ENCODE measurements at regions not wholly inside any gene's neighbourhood (a gene's known extent, or its start where the extent isn't known, plus 50 kb on each side); places are given as distances from the start of the nearest gene placed in this dataset.

GRCh38 chr10:18759575-18759974, 100.3 kb downstream of the ARL5B start:
- Histone ChIP-seq H3K36me3 (ENCODE audit: insufficient read depth, low read length) (no peaks in the 10 kb centered on the region), H3K4me2 (ENCODE audit: low read length) (no peak overlapping the region), H2AFZ (ENCODE audit: low read length) (no peak overlapping the region), H3K9me2 (ENCODE audit: low read depth, low read length) (no peaks in the 10 kb centered on the region), H3K9me3 (ENCODE audit: low read length) (no peaks in the 10 kb centered on the region), H3F3A (ENCODE audit: insufficient read depth, low read length) (no peaks in the 10 kb centered on the region), H3K27ac (ENCODE audit: low read depth, low read length, poor library complexity, severe bottlenecking) (no peak overlapping the region), H3K9ac (ENCODE audit: low read length) (no peak overlapping the region), H3K4me3 (ENCODE audit: low read depth, low read length, poor library complexity, severe bottlenecking) (no peak overlapping the region), H3K27me3 (ENCODE audit: insufficient read depth, low read length) (no peaks in the 10 kb centered on the region), H4K20me1 (ENCODE audit: insufficient read depth, low read length) (no peaks in the 10 kb centered on the region), H3K79me2 (ENCODE audit: insufficient read depth, low read length) (no peaks in the 10 kb centered on the region), H3K4me1 (ENCODE audit: insufficient read depth, low read length, severe bottlenecking) (no peaks in the 10 kb centered on the region)
- no peak for TF ChIP-seq CTCF (IDR thresholded peaks at IDR 0.05; ENCODE audit: low read length)
- no peak for TF ChIP-seq EZH2 (IDR thresholded peaks at IDR 0.05; ENCODE audit: borderline replicate concordance, low read length)

- H3K9ac ChIP-seq (ENCODE audit: low read length): no peak overlapping the region
- H3K79me2 ChIP-seq (ENCODE audit: insufficient read depth, low read length): no peaks in the 10 kb centered on the region
- H2AFZ ChIP-seq (ENCODE audit: low read length): no peak overlapping the region
- no peaks in the 10 kb centered on the region for H4K20me1 ChIP-seq (ENCODE audit: insufficient read depth, low read length)
- H3K4me2 ChIP-seq (ENCODE audit: low read length): no peak overlapping the region
- H3K4me1 ChIP-seq (ENCODE audit: insufficient read depth, low read length, severe bottlenecking): no peaks in the 10 kb centered on the region
- TF ChIP-seq CTCF (IDR thresholded peaks at IDR 0.05; ENCODE audit: low read length): no peak
- no peak for TF ChIP-seq EZH2 (IDR thresholded peaks at IDR 0.05; ENCODE audit: borderline replicate concordance, low read length)
- H3K27me3 ChIP-seq (ENCODE audit: insufficient read depth, low read length): no peaks in the 10 kb centered on the region
- H3K4me3 ChIP-seq (ENCODE audit: low read depth, low read length, poor library complexity, severe bottlenecking): no peak overlapping the region
- no peak overlapping the region for H3K27ac ChIP-seq (ENCODE audit: low read depth, low read length, poor library complexity, severe bottlenecking)
- no peaks in the 10 kb centered on the region for H3F3A ChIP-seq (ENCODE audit: insufficient read depth, low read length)
- H3K9me2 ChIP-seq (ENCODE audit: low read depth, low read length): no peaks in the 10 kb centered on the region
- no peaks in the 10 kb centered on the region for H3K9me3 ChIP-seq (ENCODE audit: low read length)
- H3K36me3 ChIP-seq (ENCODE audit: insufficient read depth, low read length): no peaks in the 10 kb centered on the region
These were observed 101.6 kb downstream of the ARL5B start for GRCh38 chr10:18760836-18761235.

- Histone ChIP-seq H3K9ac (ENCODE audit: low read length) (no peak overlapping the region), H3K4me2 (ENCODE audit: low read length) (no peak overlapping the region), H3K9me3 (ENCODE audit: low read length) (no peaks in the 10 kb centered on the region), H3F3A (ENCODE audit: insufficient read depth, low read length) (no peaks in the 10 kb centered on the region), H4K20me1 (ENCODE audit: insufficient read depth, low read length) (no peaks in the 10 kb centered on the region), H3K4me1 (ENCODE audit: insufficient read depth, low read length, severe bottlenecking) (no peaks in the 10 kb centered on the region), H3K9me2 (ENCODE audit: low read depth, low read length) (no peaks in the 10 kb centered on the region), H3K27ac (ENCODE audit: low read depth, low read length, poor library complexity, severe bottlenecking) (no peak overlapping the region), H3K79me2 (ENCODE audit: insufficient read depth, low read length) (no peaks in the 10 kb centered on the region), H2AFZ (ENCODE audit: low read length) (no peak overlapping the region), H3K4me3 (ENCODE audit: low read depth, low read length, poor library complexity, severe bottlenecking) (no peak overlapping the region), H3K27me3 (ENCODE audit: insufficient read depth, low read length) (no peaks in the 10 kb centered on the region), H3K36me3 (ENCODE audit: insufficient read depth, low read length) (no peaks in the 10 kb centered on the region)
- TF ChIP-seq EZH2 (IDR thresholded peaks at IDR 0.05; ENCODE audit: borderline replicate concordance, low read length): no peak
- TF ChIP-seq CTCF (IDR thresholded peaks at IDR 0.05; ENCODE audit: low read length): no peak
These were observed 108.8 kb downstream of the ARL5B start for GRCh38 chr10:18767981-18768380.
